ENCODE measurements at regions not wholly inside any gene's neighbourhood (a gene's known extent, or its start where the extent isn't known, plus 50 kb on each side); places are given as distances from the start of the nearest gene placed in this dataset.

DNA sequence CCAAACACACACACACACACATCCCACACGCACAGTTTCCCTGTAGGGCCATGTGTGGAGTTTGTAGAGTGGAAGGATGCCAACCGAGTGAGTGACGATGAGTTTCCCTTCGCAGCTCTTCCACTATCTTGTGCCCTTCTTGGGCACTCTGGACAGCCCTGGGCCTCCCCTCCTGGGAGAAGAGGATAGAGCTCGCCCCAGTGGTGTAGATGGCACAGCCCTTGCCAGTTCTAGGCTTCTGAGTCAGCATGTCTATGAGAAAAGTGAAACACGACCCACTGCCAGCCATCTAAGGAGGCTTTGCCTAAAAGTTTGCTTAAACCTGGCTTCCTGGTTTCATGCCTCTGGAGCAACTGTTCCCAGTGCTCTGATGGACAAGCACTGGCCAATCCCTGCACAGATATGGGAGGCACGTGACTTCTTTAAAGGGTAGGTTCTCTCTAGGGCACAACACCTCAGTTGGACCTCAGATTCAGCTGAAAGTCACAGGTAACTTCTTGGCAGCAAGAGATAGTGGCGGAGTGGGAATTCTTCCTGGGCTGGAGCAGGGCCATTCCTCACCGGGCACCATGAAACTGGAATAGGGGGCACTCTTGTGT is 195.9 kb upstream of the GALNT2 start:
- peaks cover 5 to 15% (median 8%) of the 10 kb centered on the region in 4 donors for H3K4me1 Mint-ChIP-seq
- H3K36me3 Mint-ChIP-seq, result no peaks in the 10 kb centered on the region
- no peaks in the 10 kb centered on the region for H3K9me3 Mint-ChIP-seq
- H3K4me3 Mint-ChIP-seq, result no peak overlapping the region
- ATAC-seq, result no peak
- POLR2A ChIA-PET, result no interaction called here
- no peak overlapping the region for H3K27ac Mint-ChIP-seq
- no peak for DNase-seq
- peaks cover 0 to 8% (median 3%) of the 10 kb centered on the region in 5 donors for H3K27me3 Mint-ChIP-seq

DNA sequence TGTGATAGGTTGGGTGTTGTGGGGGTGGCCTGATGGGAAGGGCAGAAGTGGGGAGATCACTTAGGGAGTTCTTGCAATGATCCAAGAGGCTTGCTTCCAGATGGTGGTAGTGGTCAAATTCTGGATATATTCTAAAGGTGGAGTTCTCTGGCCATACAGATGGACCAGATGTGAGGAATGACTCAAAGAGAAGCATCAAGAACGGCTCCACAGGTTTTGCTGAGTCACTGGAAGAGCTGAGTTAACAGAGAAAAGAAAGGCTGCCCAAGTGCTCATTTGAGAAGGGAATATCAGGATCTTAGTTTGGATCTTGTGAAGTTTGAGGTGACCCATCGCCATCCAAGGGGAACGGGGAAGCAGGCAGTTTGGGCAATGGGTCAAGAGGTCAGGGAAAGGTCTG is 192.9 kb upstream of the GALNT2 start:
- H3K27me3 Mint-ChIP-seq, result peaks cover 3 to 14% (median 5%) of the 10 kb centered on the region in 5 donors
- DNase-seq (no peak), ATAC-seq (no peak)
- H3K4me1 Mint-ChIP-seq, result peaks cover 0 to 2% (median under 1%) of the 10 kb centered on the region in 4 donors
- POLR2A ChIA-PET, result no interaction called here
- no peaks in the 10 kb centered on the region for H3K36me3 Mint-ChIP-seq
- H3K27ac Mint-ChIP-seq, result no peak overlapping the region
- no peaks in the 10 kb centered on the region for H3K9me3 Mint-ChIP-seq
- H3K4me3 Mint-ChIP-seq, result no peak overlapping the region

DNA sequence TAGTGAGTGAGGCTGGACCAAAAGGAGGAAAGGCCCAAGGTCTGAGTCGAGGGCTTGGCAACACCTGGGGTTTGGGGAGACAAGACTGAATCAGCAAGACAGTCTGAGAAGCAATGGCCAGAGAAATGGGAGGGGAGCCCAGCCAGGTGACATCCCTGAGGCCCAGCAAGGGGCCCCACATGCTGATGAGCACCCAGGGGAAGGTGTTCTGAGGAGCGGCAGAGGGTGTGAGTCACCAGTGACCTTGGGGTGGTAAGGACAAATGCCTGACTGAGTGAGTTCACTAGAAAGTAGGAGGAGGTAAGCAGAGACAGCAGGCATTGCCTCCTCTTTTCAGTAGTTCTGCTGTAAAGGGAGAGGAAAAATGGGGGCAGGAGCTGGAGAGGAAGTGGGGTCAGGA is 192.4 kb upstream of the GALNT2 start:
- Mint-ChIP-seq H3K27ac (no peak overlapping the region), H3K4me1 (no peaks in the 10 kb centered on the region), H3K27me3 (peaks cover 2 to 14% (median 5%) of the 10 kb centered on the region in 5 donors), H3K9me3 (no peaks in the 10 kb centered on the region), H3K4me3 (no peak overlapping the region), H3K36me3 (no peaks in the 10 kb centered on the region)
- POLR2A ChIA-PET, result no interaction called here
- no peak for ATAC-seq
- no peak for DNase-seq

DNA sequence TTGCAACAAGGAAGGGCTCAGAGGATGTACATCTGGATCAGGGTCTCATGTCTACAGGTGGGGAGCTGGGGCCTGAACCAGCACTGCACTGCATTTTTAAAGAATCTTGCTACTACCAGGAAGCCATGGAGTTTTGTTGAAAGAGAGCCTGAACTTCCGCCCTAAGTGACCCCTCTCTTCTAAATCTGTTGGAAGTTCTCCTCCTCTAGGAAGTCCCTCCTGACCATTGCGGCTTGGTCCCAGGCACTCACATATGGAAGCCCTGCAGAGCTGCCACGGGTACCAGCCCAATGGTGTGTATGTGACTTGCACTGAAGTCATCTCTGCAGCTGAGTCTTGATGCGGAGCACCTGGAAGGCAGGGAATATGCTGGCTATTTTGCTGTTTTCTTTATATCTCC is 192.0 kb upstream of the GALNT2 start:
- Mint-ChIP-seq H3K27me3 (peaks cover 2 to 12% (median 8%) of the 10 kb centered on the region in 5 donors), H3K9me3 (no peaks in the 10 kb centered on the region), H3K36me3 (no peaks in the 10 kb centered on the region), H3K4me1 (peaks cover 0 to 2% (median 0%) of the 10 kb centered on the region in 4 donors), H3K4me3 (no peak overlapping the region), H3K27ac (no peak overlapping the region)
- ATAC-seq (no peak), DNase-seq (no peak)
- POLR2A ChIA-PET, result no interaction called here

DNA sequence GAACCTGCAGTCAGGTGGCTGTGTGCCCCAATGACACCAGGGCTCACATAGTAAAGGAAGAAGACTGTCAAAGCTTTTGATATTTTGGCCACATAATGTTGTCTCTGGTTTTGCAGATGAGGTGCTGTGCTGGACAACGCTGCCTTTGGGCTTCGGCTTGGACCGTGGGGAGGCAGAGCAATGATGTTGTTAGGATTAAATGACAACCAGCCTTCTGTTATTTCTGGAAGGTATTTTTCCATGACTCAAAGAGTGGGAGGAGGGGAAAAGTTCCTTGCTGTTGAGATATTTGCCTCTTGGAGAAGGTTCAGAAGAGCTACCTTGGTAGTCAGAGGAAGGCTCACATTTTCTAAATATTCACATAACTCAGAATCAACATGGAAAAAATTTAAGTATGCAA is 187.3 kb upstream of the GALNT2 start:
- H3K36me3 Mint-ChIP-seq, result no peaks in the 10 kb centered on the region
- H3K4me1 Mint-ChIP-seq, result peaks cover 0 to 2% (median 0%) of the 10 kb centered on the region in 4 donors
- DNase-seq (no peak), ATAC-seq (no peak)
- H3K9me3 Mint-ChIP-seq, result no peaks in the 10 kb centered on the region
- H3K4me3 Mint-ChIP-seq, result no peak overlapping the region
- peak overlapping the region in 1 of 10 donors; percentile 6 for H3K27ac Mint-ChIP-seq
- H3K27me3 Mint-ChIP-seq, result peaks cover 2 to 24% (median 8%) of the 10 kb centered on the region in 5 donors
- POLR2A ChIA-PET, result no interaction called here

DNA sequence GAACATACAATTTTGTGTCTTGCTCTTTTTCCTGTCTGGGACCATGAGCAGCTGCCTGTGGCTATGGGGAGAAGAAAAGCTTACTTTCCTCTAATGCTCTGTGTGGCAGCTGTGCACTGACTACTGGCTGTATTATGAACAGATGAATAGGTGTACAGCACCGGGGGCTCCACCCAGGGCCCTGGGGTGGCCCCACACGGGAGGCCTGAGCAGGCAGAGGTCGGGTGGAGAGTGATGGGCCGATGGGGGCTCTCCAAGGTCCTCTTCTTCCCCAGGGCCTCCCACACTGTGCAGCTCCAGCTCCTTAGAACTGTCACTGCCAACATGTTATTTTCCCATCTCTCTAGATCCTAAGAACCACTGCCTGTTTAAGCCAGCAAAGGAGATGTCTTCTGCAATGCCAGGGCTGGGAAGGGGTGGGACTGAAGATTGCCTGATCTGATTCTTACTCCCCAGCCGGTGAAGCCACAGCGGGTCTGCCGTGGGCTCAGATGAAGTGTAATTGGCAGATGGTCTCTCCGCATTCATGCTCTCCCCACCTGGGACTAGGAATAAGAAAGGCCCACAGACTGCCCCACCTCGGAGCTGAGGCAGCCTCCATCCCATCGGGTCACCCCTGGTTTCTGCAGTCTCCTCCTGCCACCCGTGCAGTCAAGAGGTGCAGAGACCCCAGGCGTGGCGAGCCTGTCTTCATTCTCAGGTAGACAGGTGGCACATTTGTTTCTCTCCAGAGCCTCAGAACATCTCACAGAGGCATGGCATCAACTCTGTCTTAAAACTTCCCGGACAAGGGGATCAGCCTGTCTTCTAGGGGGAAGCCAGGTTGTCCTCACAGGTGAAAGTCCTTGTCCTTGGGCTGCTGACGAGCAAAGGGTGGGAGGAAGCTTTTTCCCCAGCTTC is 186.5 kb upstream of the GALNT2 start:
- peaks cover 0 to 2% (median 0%) of the 10 kb centered on the region in 4 donors for H3K4me1 Mint-ChIP-seq
- H3K9me3 Mint-ChIP-seq, result no peaks in the 10 kb centered on the region
- POLR2A ChIA-PET, result no interaction called here
- ATAC-seq (no peak), DNase-seq (no peak)
- H3K27ac Mint-ChIP-seq, result no peak overlapping the region
- H3K4me3 Mint-ChIP-seq, result no peak overlapping the region
- H3K36me3 Mint-ChIP-seq, result no peaks in the 10 kb centered on the region
- H3K27me3 Mint-ChIP-seq, result peaks cover 2 to 24% (median 8%) of the 10 kb centered on the region in 5 donors

DNA sequence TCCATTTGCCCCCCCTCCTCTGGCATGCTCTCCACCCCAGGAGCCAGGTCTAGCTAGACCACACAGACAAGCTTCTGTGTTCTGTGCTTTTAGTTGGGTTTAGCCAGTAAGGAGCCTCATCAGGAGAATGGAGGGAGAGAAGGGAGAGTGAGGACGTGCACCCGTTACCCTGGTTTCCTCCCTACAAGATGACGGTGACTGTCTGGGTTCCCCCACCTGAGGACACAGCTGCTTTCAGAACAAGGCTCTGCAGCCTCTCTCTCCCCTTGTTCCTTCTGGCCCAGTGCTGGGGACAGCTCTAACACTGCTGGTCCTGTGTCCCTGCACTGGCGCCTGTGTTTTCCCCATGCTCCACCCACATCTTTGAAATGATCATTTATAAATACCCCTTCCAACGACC is 184.4 kb upstream of the GALNT2 start:
- Mint-ChIP-seq H3K36me3 (no peaks in the 10 kb centered on the region), H3K9me3 (no peaks in the 10 kb centered on the region), H3K4me1 (peaks cover 0 to 2% (median 0%) of the 10 kb centered on the region in 4 donors), H3K27me3 (peaks cover 2 to 26% (median 8%) of the 10 kb centered on the region in 5 donors), H3K27ac (peak overlapping the region in 1 of 10 donors; percentile 66), H3K4me3 (no peak overlapping the region)
- DNase-seq (no peak), ATAC-seq (no peak)
- POLR2A ChIA-PET, result no interaction called here

DNA sequence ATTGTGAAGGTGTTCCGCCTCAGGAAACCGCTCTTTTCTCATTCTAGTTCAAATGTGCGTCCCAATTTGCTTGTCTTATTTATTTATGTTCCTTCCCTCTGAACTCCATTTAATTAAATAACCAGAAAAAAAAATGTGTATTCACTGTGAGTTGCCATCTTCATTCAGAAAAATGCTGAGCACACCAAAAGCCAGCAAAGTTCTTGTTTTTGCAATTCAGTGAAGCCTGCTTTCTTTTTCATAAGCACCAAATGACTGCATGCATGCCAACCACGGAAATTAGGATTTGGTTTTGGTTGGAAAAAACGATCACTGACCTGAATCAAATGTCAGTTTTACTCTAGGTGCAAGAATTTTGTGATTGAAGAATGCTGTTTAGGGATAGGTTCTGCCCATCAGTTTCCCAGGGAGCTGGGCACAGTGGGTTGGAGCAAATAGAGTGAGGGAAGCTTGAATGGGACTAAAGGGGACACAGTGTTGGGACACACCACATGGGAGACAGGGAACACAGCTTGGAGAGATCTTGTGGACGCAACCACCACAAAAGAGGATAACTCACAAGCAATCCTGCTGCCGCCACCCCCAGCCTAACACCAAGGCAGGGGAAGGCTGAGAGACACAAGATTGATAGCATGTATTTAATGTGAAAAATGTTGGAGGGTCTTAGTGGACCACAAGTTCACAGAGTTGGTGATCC is 183.4 kb upstream of the GALNT2 start:
- no peaks in the 10 kb centered on the region for H3K9me3 Mint-ChIP-seq
- POLR2A ChIA-PET, result no interaction called here
- no peak overlapping the region for H3K27ac Mint-ChIP-seq
- H3K36me3 Mint-ChIP-seq, result no peaks in the 10 kb centered on the region
- peaks cover 2 to 21% (median 5%) of the 10 kb centered on the region in 5 donors for H3K27me3 Mint-ChIP-seq
- peaks cover 0 to 2% (median 0%) of the 10 kb centered on the region in 4 donors for H3K4me1 Mint-ChIP-seq
- no peak for ATAC-seq
- DNase-seq, result no peak
- H3K4me3 Mint-ChIP-seq, result no peak overlapping the region

DNA sequence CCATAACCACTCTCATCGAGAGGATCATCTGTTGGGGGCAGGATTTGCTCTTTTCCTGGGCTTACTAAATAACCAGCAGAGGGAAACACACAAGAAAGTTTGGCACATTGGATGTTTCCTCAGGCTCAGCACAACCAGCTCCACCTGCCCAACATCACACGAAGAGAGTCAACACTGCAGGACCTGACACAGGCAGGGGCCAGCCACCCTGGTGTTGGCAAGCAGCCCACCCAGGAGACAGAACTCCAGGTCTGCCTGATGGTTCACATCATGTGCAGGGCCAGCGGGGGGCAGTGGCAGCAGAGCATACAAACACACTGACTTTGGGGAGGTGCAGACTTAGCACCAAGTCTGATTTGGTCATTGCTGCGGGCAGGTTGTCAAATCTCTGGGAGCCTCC is 182.3 kb upstream of the GALNT2 start:
- POLR2A ChIA-PET, result no interaction called here
- Mint-ChIP-seq H3K36me3 (no peaks in the 10 kb centered on the region), H3K27ac (no peak overlapping the region), H3K9me3 (no peaks in the 10 kb centered on the region), H3K27me3 (peaks cover 0 to 18% (median 2%) of the 10 kb centered on the region in 5 donors), H3K4me3 (no peak overlapping the region), H3K4me1 (peaks cover 0 to 2% (median 0%) of the 10 kb centered on the region in 4 donors)
- ATAC-seq (no peak), DNase-seq (no peak)

DNA sequence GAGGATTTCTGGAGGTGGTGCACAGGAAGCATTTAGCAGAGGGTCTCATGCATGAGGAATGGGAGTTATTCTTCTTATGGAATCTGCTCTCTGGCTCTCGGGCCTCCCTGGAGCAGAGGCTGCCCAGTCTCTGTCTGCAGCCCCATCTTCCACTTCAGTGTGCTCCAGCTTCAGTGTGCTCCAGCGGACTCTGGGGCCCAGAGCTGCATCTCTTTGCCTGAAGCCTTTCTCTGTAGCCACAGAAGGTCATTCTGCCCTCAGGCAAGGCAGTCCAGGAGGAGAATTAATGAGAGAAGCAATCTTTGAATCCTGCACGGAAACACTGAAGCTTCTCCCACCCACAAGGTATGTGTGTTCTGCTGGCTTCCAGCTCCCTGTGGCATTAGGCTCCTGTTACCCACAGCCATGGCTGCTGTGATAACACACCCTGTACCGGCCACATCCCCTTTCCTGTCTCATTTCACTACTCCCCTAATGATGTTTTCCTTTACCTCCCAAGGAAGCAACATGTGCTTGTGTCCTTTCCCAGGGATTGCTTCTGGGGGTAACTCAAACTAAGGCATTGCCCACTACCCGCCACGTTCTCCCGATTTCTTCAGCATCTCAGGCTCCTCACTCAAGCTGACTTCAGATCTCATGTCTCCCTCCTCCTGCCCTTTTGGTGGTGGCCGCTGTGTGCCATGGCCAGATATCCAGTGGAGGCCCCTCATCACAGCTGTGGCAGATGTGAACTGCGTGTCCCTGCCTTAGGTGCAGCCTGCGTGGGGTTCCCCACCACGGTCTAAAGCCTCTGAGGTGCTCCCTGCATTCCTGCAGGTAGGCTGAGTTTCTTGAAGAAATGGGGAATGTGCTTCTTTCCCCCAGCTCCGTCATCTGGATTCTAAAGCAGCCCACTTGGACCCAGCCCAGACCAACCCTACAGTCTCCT is 181.2 kb upstream of the GALNT2 start:
- Mint-ChIP-seq H3K27ac (no peak overlapping the region), H3K9me3 (no peaks in the 10 kb centered on the region), H3K4me3 (no peak overlapping the region), H3K4me1 (no peaks in the 10 kb centered on the region), H3K27me3 (peaks cover 0 to 18% (median 0%) of the 10 kb centered on the region in 5 donors), H3K36me3 (no peaks in the 10 kb centered on the region)
- DNase-seq, result no peak
- ATAC-seq, result no peak
- POLR2A ChIA-PET, result no interaction called here

DNA sequence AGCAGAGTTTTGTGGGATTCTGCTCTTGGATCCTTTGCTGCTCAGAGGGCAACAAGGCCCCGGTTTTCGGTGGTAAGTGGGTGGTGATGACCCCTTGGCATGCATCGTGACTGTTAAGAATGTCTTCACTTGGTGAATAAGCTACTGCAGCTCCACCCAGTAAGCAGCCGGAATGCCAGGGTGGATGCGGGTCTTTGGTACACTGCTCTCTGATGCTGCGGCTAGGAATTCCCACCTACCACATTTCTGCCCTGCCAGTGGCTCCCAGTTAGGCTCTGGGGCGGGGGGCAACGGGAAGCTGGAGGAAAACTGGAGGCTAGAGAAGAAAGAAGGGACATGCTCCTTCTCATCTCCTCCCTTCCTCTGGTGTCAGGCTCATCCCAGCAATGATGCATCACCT is 180.4 kb upstream of the GALNT2 start:
- DNase-seq (no peak), ATAC-seq (no peak)
- Mint-ChIP-seq H3K27ac (no peak overlapping the region), H3K36me3 (no peaks in the 10 kb centered on the region), H3K4me1 (no peaks in the 10 kb centered on the region), H3K9me3 (no peaks in the 10 kb centered on the region), H3K4me3 (no peak overlapping the region), H3K27me3 (peaks cover 0 to 18% (median 0%) of the 10 kb centered on the region in 5 donors)
- POLR2A ChIA-PET, result no interaction called here

DNA sequence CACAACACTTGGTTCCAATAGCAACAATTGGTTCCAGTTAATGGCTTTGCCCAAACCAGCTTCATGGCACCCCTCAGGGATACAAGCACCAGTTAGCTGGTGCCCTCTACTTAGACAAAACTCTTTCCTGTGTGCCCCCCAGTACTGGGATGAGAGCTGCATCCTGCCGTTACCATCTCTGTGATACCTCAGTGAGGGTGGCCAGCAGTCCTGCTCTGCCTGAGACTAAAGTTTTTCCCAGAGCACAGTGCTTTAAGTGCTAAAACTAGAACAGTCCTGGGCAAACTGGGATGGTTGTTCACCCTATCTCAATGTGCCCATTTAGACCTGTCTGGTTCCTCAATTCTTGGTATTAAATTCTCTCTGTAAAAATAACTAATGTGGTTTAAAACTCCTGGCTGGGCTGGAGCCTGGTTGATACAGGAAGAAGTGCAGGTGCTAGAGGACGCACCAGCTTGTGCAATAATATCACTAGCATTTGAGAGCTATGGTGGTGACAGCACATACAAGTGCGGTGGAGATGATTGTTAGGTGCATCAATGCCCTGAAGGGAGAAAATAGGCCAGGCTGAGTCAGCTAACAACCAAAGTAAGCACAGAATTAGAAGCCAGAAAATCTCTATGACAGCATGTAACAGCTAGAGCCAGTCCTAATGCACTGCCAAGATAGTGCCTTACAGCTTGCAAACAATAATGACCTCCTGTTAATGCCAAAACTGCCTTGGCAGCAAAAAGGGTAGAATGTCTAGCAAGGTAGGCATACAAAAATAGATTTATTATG is 179.8 kb upstream of the GALNT2 start:
- POLR2A ChIA-PET, result no interaction called here
- Mint-ChIP-seq H3K4me1 (no peaks in the 10 kb centered on the region), H3K4me3 (no peak overlapping the region), H3K27me3 (peaks cover 0 to 18% (median 2%) of the 10 kb centered on the region in 5 donors), H3K9me3 (no peaks in the 10 kb centered on the region), H3K27ac (no peak overlapping the region), H3K36me3 (no peaks in the 10 kb centered on the region)
- DNase-seq, result no peak
- no peak for ATAC-seq

Measured in naive thymus-derived CD8-positive, alpha-beta T cell (primary cell).